D721Med (cell line): ENCODE measurements at regions not wholly inside any gene's neighbourhood (a gene's known extent, or its start where the extent isn't known, plus 50 kb on each side); places are given as distances from the start of the nearest gene placed in this dataset.

Source experiments
- DNase-seq: peaks from one replicate; pipeline ENCODE4 v3.0.0; 2011; ENCODE audit warnings: low spot score; ENCODE audit not compliant: insufficient read length
- FAIRE-seq: peaks from 2 replicates; lab custom pipeline; 2011; peaks lifted over from hg19 to GRCh38; lab: Jason Lieb, UNC
- CTCF ChIP-seq: IDR thresholded peaks from 2 replicates; pipeline ENCODE4 v1.5.1; 2012; ENCODE audit warnings: mild to moderate bottlenecking, control low read depth; ENCODE audit not compliant: insufficient read depth; ENCODE audit errors: missing control alignments

GRCh38 chr17:77317091-77317750 is 176.5 kb downstream of the SEC14L1 start:
- no peak for TF ChIP-seq CTCF
- FAIRE-seq (no peak), DNase-seq (no peak)

DNA sequence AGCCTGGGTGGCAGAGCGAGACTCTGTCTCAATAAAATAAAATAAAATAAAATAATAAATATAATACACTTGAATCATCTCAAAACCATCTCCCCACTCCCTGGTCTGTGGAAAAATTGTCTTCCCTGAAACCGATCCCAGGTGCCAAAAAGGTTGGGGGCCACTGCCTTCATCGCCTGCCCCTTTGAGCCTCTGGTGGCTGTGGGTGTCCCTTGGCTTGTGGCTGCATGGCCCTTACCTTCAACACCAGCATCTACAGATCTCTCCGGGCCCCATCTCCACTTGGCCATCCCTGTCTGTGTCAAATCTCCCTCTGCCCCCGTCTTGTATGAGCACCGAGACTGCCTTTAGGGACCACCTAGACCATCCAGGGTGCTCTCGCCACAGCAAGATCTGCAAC is 177.3 kb downstream of the SEC14L1 start:
- DNase-seq (no peak), FAIRE-seq (no peak)
- TF ChIP-seq CTCF: no peak

DNA sequence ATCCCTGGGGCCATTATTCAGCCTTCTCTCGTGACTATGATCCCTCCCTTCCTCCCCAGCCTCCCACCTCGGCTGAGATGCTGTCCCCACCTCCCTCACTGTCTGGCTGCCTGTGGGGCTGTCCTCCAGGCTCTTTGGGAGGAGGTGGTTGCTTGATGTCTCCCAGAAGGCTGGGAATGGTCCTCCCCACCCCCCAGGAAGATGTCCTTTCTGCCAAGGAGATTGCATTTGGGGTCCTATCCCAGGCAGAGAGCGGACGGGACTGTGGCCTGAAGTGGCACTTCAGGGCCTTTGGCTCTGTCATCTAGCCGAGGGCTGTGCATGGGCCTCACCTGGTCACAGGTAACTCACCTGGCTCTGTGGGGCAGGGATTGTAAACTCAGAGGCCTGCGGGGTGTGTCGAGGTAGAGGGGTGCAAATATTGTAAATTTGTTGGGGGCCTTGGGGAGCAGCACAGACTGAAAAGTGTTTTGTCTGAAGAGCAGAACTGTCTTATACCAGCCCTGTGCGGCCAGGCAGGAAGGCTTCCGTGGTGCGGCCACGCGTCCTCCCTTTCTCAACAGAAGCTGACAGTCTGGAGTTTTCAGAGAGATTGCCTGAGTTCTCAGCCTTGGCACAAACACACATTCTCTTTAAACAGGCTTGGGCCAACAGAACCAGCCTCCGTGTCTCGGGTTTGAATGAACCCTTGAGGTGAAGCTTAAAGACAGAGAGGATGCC is 177.9 kb downstream of the SEC14L1 start:
- FAIRE-seq: no peak
- no peak for DNase-seq
- TF ChIP-seq CTCF: no peak

GRCh38 chr17:77319211-77320043 is 178.7 kb downstream of the SEC14L1 start:
- FAIRE-seq (no peak), DNase-seq (no peak)
- no peak for TF ChIP-seq CTCF

- no peak for FAIRE-seq
- DNase-seq: no peak
- TF ChIP-seq CTCF: no peak
Observed at GRCh38 chr17:77320044-77320440, 179.3 kb downstream of the SEC14L1 start.

DNA sequence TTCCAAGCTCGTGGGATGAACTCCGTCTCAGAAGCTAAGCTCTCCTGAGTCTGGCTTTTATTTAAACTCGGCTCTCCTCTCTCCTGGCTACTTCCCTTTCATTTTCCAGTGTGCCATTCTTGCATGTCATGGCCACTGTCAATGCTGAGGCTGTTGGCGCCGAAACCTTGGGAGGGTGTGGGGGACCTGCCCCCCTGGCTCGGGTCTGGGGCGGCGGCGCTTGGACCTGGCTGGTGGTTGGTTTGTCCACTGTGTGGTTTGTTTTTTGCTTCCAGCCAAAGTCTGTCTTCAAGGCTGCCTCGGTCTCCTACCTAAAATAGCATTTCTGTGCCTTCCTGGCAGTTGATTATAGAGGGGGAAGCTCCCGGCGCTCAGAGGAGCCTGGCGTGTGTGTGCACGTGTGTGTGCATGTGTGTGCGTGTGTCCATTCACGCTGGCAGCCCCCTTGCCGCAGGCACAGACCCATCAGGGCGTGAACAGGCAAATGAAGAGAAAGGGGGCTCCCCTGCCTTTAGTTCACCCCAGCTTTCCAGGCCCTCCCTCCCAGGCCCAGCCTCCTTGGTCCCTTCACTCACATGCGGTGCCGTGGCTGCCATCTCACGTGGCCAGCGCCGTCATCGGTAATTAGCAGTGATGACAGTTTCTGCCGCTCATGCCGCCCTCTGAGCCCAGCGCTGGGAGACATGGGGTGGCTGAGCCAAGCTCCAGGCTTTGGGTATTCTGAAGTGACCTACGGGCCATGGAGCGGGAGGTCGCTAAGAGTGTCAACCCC is 179.9 kb downstream of the SEC14L1 start:
- DNase-seq (no peak), FAIRE-seq (no peak)
- no peak for TF ChIP-seq CTCF
